ENCODE measurements at regions not wholly inside any gene's neighbourhood (a gene's known extent, or its start where the extent isn't known, plus 50 kb on each side); places are given as distances from the start of the nearest gene placed in this dataset.
A peak's percentile ranks its signal among the peaks of the same experiment; 100 is the strongest.

- TF ChIP-seq CCNT2 (IDR thresholded peaks at IDR 0.05; ENCODE audit: borderline replicate concordance, extremely low read depth, insufficient read length, low read depth, low read length) (peak; percentile 44), NONO (IDR thresholded peaks at IDR 0.05; ENCODE audit: low read depth in 2 of 2, low read length in 1 of 2) (no peak), FOXO4 (CRISPR knock-in tag; IDR thresholded peaks at IDR 0.05) (no peak), POLR2AphosphoS2 (IDR thresholded peaks at IDR 0.05; ENCODE audit: low read length) (no peak), ZNF398 (CRISPR knock-in tag; IDR thresholded peaks at IDR 0.05) (no peak), PRMT5 (CRISPR knock-in tag; IDR thresholded peaks at IDR 0.05) (no peak), HEY1 (CRISPR knock-in tag; IDR thresholded peaks at IDR 0.05; ENCODE audit: borderline replicate concordance) (no peak), STAT5A (IDR thresholded peaks at IDR 0.05; ENCODE audit: borderline replicate concordance, low read length) (no peak), JUN (IDR thresholded peaks at IDR 0.05; ENCODE audit: borderline replicate concordance, low read depth, low read length) (no peak), JUN (CRISPR knock-in tag; IDR thresholded peaks at IDR 0.05; ENCODE audit: borderline replicate concordance) (no peak), NCOA4 (IDR thresholded peaks at IDR 0.05; ENCODE audit: partially characterized antibody) (no peak), ZBED1 (IDR thresholded peaks at IDR 0.05) (no peak), GABPA (tag; conservative IDR thresholded peaks at IDR 0.05; ENCODE audit: low read depth) (peak; percentile 65), ZNF143 (CRISPR knock-in tag; IDR thresholded peaks at IDR 0.05) (no peak), FOXM1 (IDR thresholded peaks at IDR 0.05; ENCODE audit: low read depth) (peak; percentile 26; the same call in 1 of the 2 replicates), FOXM1 (CRISPR knock-in tag; IDR thresholded peaks at IDR 0.05; ENCODE audit: low read depth) (no peak), TFE3 (CRISPR knock-in tag; IDR thresholded peaks at IDR 0.05) (peak; percentile 70), DIDO1 (tag; IDR thresholded peaks at IDR 0.05; ENCODE audit: low read depth) (peak; percentile 74; the same call in 1 of the 2 replicates), ZBTB9 (CRISPR knock-in tag; IDR thresholded peaks at IDR 0.05) (0 out of 2 replicates have a peak, but pooled peaks have one; percentile 50)
- TF ChIP-seq, protein P1, sequence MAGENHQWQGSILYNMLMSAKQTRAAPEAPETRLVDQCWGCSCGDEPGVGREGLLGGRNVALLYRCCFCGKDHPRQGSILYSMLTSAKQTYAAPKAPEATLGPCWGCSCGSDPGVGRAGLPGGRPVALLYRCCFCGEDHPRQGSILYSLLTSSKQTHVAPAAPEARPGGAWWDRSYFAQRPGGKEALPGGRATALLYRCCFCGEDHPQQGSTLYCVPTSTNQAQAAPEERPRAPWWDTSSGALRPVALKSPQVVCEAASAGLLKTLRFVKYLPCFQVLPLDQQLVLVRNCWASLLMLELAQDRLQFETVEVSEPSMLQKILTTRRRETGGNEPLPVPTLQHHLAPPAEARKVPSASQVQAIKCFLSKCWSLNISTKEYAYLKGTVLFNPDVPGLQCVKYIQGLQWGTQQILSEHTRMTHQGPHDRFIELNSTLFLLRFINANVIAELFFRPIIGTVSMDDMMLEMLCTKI (IDR thresholded peaks at IDR 0.05; ENCODE audit: partially characterized antibody), result no peak
These were observed 72.1 kb upstream of the CD44 start (continued) for GRCh38 chr11:35066783-35067423.
